A549 (cell line): ENCODE measurements at regions not wholly inside any gene's neighbourhood (a gene's known extent, or its start where the extent isn't known, plus 50 kb on each side); places are given as distances from the start of the nearest gene placed in this dataset.

Experiments used
- ATOH8 ChIP-seq: fragments of 250-450 bp; sonication (Bioruptor Pico); IDR thresholded peaks from 2 replicates; pipeline ENCODE4 v1.5.0; 2020; ENCODE audit warnings: low read depth, mild to moderate bottlenecking, moderate library complexity
- CEBPB ChIP-seq, 2 experiments: fragments of >200 bp in 1 of 2; sonication (Bioruptor Twin) in 1 of 2; formaldehyde crosslinking in 1 of 2; IDR thresholded peaks; 2 replicates each; pipeline ENCODE4 v1.6.1; 2012 to 2016
- CTCF ChIP-seq: fragments of >200 bp; sonication (Bioruptor Twin); formaldehyde crosslinking; IDR thresholded peaks from 3 replicates; pipeline ENCODE4 v1.5.1; 2016
- ELK1 ChIP-seq: fragments of 150-350 bp; IDR thresholded peaks from 2 replicates; pipeline ENCODE4 v1.6.1; 2014; ENCODE audit warnings: low read depth, mild to moderate bottlenecking, low read length
- EP300 ChIP-seq, 2 experiments: fragments of >200 bp; sonication (Bioruptor Twin); formaldehyde crosslinking; IDR thresholded peaks; 2 replicates in 1 of 2; 3 replicates in 1 of 2; pipeline ENCODE4 v1.6.1; 2016 to 2017
- HDAC2 ChIP-seq: fragments of 200-600 bp; sonication (generic); IDR thresholded peaks from 2 replicates; pipeline ENCODE4 v1.6.1; 2016
- HOXB5 ChIP-seq: fragments of 250-450 bp; sonication (Bioruptor Pico); IDR thresholded peaks from 2 replicates; pipeline ENCODE4 v1.5.0; 2020; ENCODE audit warnings: mild to moderate bottlenecking, moderate library complexity
- JUNB ChIP-seq: fragments of >200 bp; sonication (Bioruptor Twin); formaldehyde crosslinking; IDR thresholded peaks from 2 replicates; pipeline ENCODE4 v1.6.1; 2016
- MAX ChIP-seq: IDR thresholded peaks from 2 replicates; pipeline ENCODE4 v1.6.1; 2012
- MYC ChIP-seq: IDR thresholded peaks from 2 replicates; pipeline ENCODE4 v1.6.1; 2012; ENCODE audit warnings: mild to moderate bottlenecking, inconsistent platforms, low read length, improper control_type of control experiment, borderline replicate concordance
- POLR2A ChIP-seq: IDR thresholded peaks from 2 replicates; pipeline ENCODE4 v1.6.1; 2012; ENCODE audit warnings: mild to moderate bottlenecking, low read length
- POLR2AphosphoS2 ChIP-seq: conservative IDR thresholded peaks from 2 replicates; pipeline ENCODE4 v1.6.1; 2012; ENCODE audit warnings: low read length, improper control_type of control experiment, inconsistent platforms
- RAD21 ChIP-seq, 2 experiments: fragments of >200 bp in 1 of 2; sonication (Bioruptor Twin) in 1 of 2; formaldehyde crosslinking in 1 of 2; IDR thresholded peaks in 1 of 2; conservative IDR thresholded peaks in 1 of 2; 2 replicates in 1 of 2; 3 replicates in 1 of 2; pipeline ENCODE4 v1.6.1; 2012 to 2018; ENCODE audit warnings: inconsistent platforms in 1 of 2

- no peak for TF ChIP-seq POLR2A
- no peak for TF ChIP-seq CEBPB (IDR thresholded peaks at IDR 0.05)
- TF ChIP-seq ATOH8 (CRISPR knock-in tag) = no peak
- no peak for TF ChIP-seq CTCF
- no peak for TF ChIP-seq EP300 (IDR thresholded peaks at IDR 0.05)
- no peak for TF ChIP-seq MYC
- no peak for TF ChIP-seq ELK1
- TF ChIP-seq HDAC2 = no peak
- TF ChIP-seq HOXB5 (CRISPR knock-in tag) = no peak
- no peak for TF ChIP-seq JUNB
- no peak for TF ChIP-seq POLR2AphosphoS2
- no peak for TF ChIP-seq MAX
- no peak for TF ChIP-seq RAD21 (conservative IDR thresholded peaks at IDR 0.05 in 1 of 2, IDR thresholded peaks at IDR 0.05 in 1 of 2)
Measured at GRCh38 chr10:36597756-36598320, 527.6 kb upstream of the ANKRD30A start.
